ENCODE measurements at regions not wholly inside any gene's neighbourhood (a gene's known extent, or its start where the extent isn't known, plus 50 kb on each side); places are given as distances from the start of the nearest gene placed in this dataset.

- Histone ChIP-seq H3K4me3 (ENCODE audit: low read depth, low read length) (no peak overlapping the region), H3K27me3 (replicated peaks) (no peaks in the 10 kb centered on the region), H3K27ac (no peak overlapping the region), H3K36me3 (replicated peaks) (no peaks in the 10 kb centered on the region)
- in situ Hi-C loops (cut with HindIII; ENCODE audit: low pct_ligation_motif_present, low sequenced_read_pairs), result no loop called here
- TF ChIP-seq CTCF (IDR thresholded peaks at IDR 0.05; ENCODE audit: low read depth, low read length, missing control alignments), result peak; percentile 70
- no peak for DNase-seq
Observed at GRCh38 chr2:120669121-120669952, 66.3 kb upstream of the GLI2 start.

- Histone ChIP-seq H3K36me3 (replicated peaks) (no peaks in the 10 kb centered on the region), H3K4me3 (ENCODE audit: low read depth, low read length) (no peak overlapping the region), H3K27ac (no peak overlapping the region), H3K27me3 (replicated peaks) (no peaks in the 10 kb centered on the region)
- in situ Hi-C loops (cut with HindIII; ENCODE audit: low pct_ligation_motif_present, low sequenced_read_pairs), result no loop called here
- DNase-seq, result no peak
- TF ChIP-seq CTCF (IDR thresholded peaks at IDR 0.05; ENCODE audit: low read depth, low read length, missing control alignments), result no peak
Observed at GRCh38 chr2:120669971-120670370, 65.7 kb upstream of the GLI2 start.

GRCh38 chr2:120670371-120670770 is 65.3 kb upstream of the GLI2 start:
- no peak overlapping the region for H3K4me3 ChIP-seq (ENCODE audit: low read depth, low read length)
- in situ Hi-C loops (cut with HindIII; ENCODE audit: low pct_ligation_motif_present, low sequenced_read_pairs), result no loop called here
- DNase-seq, result no peak
- no peaks in the 10 kb centered on the region for H3K36me3 ChIP-seq (replicated peaks)
- H3K27me3 ChIP-seq (replicated peaks), result no peaks in the 10 kb centered on the region
- no peak for TF ChIP-seq CTCF (IDR thresholded peaks at IDR 0.05; ENCODE audit: low read depth, low read length, missing control alignments)
- H3K27ac ChIP-seq, result no peak overlapping the region

- TF ChIP-seq CTCF (IDR thresholded peaks at IDR 0.05; ENCODE audit: low read depth, low read length, missing control alignments), result no peak
- H3K4me3 ChIP-seq (ENCODE audit: low read depth, low read length), result no peak overlapping the region
- H3K27me3 ChIP-seq (replicated peaks), result no peaks in the 10 kb centered on the region
- in situ Hi-C loops (cut with HindIII; ENCODE audit: low pct_ligation_motif_present, low sequenced_read_pairs), result no loop called here
- H3K27ac ChIP-seq, result no peak overlapping the region
- DNase-seq, result no peak
- no peaks in the 10 kb centered on the region for H3K36me3 ChIP-seq (replicated peaks)
Observed at GRCh38 chr2:120670771-120671480, 64.7 kb upstream of the GLI2 start.

- H3K4me3 ChIP-seq (ENCODE audit: low read depth, low read length), result no peak overlapping the region
- DNase-seq, result no peak
- TF ChIP-seq CTCF (IDR thresholded peaks at IDR 0.05; ENCODE audit: low read depth, low read length, missing control alignments), result no peak
- no peaks in the 10 kb centered on the region for H3K36me3 ChIP-seq (replicated peaks)
- no peaks in the 10 kb centered on the region for H3K27me3 ChIP-seq (replicated peaks)
- in situ Hi-C loops (cut with HindIII; ENCODE audit: low pct_ligation_motif_present, low sequenced_read_pairs), result no loop called here
- H3K27ac ChIP-seq, result no peak overlapping the region
Observed at GRCh38 chr2:120672526-120673204, 63.0 kb upstream of the GLI2 start.
